Liver (tissue), 7 donors: ENCODE measurements at regions not wholly inside any gene's neighbourhood (a gene's known extent, or its start where the extent isn't known, plus 50 kb on each side); places are given as distances from the start of the nearest gene placed in this dataset.

ENCODE experiments used
- DNase-seq: peaks from one replicate; pipeline ENCODE4 v3.0.0-alpha.2; 2017; ENCODE audit warnings: low spot score
- H3K27ac ChIP-seq, 2 donors: one replicate each; pipeline ENCODE4 v1.7.0; 2013; ENCODE audit warnings: inconsistent platforms in 2 of 2, low read length in 2 of 2, control low read depth in 1 of 2, low read depth in 1 of 2, mild to moderate bottlenecking in 1 of 2
- H3K27me3 ChIP-seq, 4 donors: one replicate each; pipeline versions ENCODE4 v1.6.1 to v1.7.0; 2013; ENCODE audit warnings: low read length in 3 of 4, inconsistent platforms in 1 of 4, mild to moderate bottlenecking in 1 of 4, moderate library complexity in 1 of 4; ENCODE audit not compliant: control insufficient read depth in 4 of 4, insufficient read depth in 4 of 4
- H3K36me3 ChIP-seq, 4 donors: one replicate each; pipeline versions ENCODE4 v1.6.1 to v1.7.0; 2013; ENCODE audit warnings: low read length in 3 of 4, mild to moderate bottlenecking in 3 of 4, low read depth in 1 of 4, moderate library complexity in 1 of 4; ENCODE audit not compliant: control insufficient read depth in 4 of 4, insufficient read depth in 3 of 4
- H3K4me1 ChIP-seq, 4 donors: one replicate each; pipeline versions ENCODE4 v1.6.1 to v1.7.0; 2013; ENCODE audit warnings: low read length in 3 of 4, mild to moderate bottlenecking in 3 of 4, moderate library complexity in 1 of 4; ENCODE audit not compliant: control insufficient read depth in 4 of 4, insufficient read depth in 4 of 4
- H3K4me3 ChIP-seq, 3 donors: one replicate each; pipeline versions ENCODE4 v1.6.1 to v1.7.0; 2013; ENCODE audit warnings: low read length in 3 of 3, control low read depth in 1 of 3, low read depth in 1 of 3, mild to moderate bottlenecking in 1 of 3
- H3K9ac ChIP-seq, 2 donors: one replicate each; pipeline ENCODE4 v1.7.0; 2013; ENCODE audit warnings: low read length in 2 of 2, mild to moderate bottlenecking in 2 of 2, moderate library complexity in 2 of 2, control low read depth in 1 of 2, low read depth in 1 of 2
- H3K9me3 ChIP-seq, 4 donors: one replicate each; pipeline versions ENCODE4 v1.6.1 to v1.7.0; 2013; ENCODE audit warnings: low read length in 3 of 4; ENCODE audit not compliant: control insufficient read depth in 4 of 4
- ATF3 ChIP-seq: IDR thresholded peaks from 2 replicates; pipeline ENCODE4 v1.6.1; 2016; ENCODE audit warnings: antibody characterized with exemption
- FOXA1 ChIP-seq: IDR thresholded peaks from 2 replicates; pipeline ENCODE4 v1.6.1; 2016; ENCODE audit warnings: antibody characterized with exemption
- FOXA2 ChIP-seq: IDR thresholded peaks from 2 replicates; pipeline ENCODE4 v1.6.1; 2016; ENCODE audit warnings: antibody characterized with exemption
- GABPA ChIP-seq, 2 donors: IDR thresholded peaks in 1 of 2; conservative IDR thresholded peaks in 1 of 2; 2 replicates each; pipeline ENCODE4 v1.6.1; 2016; ENCODE audit warnings: antibody characterized with exemption in 2 of 2, mild to moderate bottlenecking in 1 of 2, moderate library complexity in 1 of 2
- HNF4A ChIP-seq, 2 donors: conservative IDR thresholded peaks; 2 replicates each; pipeline ENCODE4 v1.6.1; 2016; ENCODE audit warnings: antibody characterized with exemption in 2 of 2, mild to moderate bottlenecking in 2 of 2
- JUND ChIP-seq, 2 donors: IDR thresholded peaks; 2 replicates each; pipeline ENCODE4 v1.6.1; 2016; ENCODE audit warnings: antibody characterized with exemption in 2 of 2
- NR2F2 ChIP-seq: IDR thresholded peaks from 2 replicates; pipeline ENCODE4 v1.6.1; 2016; ENCODE audit warnings: antibody characterized with exemption
- RAD21 ChIP-seq, 2 donors: IDR thresholded peaks; 2 replicates each; pipeline ENCODE4 v1.6.1; 2016; ENCODE audit warnings: antibody characterized with exemption in 2 of 2, mild to moderate bottlenecking in 2 of 2
- REST ChIP-seq: IDR thresholded peaks from 2 replicates; pipeline ENCODE4 v1.6.1; 2016; ENCODE audit warnings: antibody characterized with exemption, mild to moderate bottlenecking
- RXRA ChIP-seq, 2 donors: IDR thresholded peaks; 2 replicates each; pipeline ENCODE4 v1.6.1; 2017 to 2018; ENCODE audit warnings: antibody characterized with exemption in 2 of 2, mild to moderate bottlenecking in 1 of 2
- SP1 ChIP-seq: IDR thresholded peaks from 2 replicates; pipeline ENCODE4 v1.6.1; 2018; ENCODE audit warnings: antibody characterized with exemption, mild to moderate bottlenecking
- TAF1 ChIP-seq: conservative IDR thresholded peaks from 2 replicates; pipeline ENCODE4 v1.6.1; 2016; ENCODE audit warnings: antibody characterized with exemption, mild to moderate bottlenecking
- YY1 ChIP-seq: IDR thresholded peaks from 2 replicates; pipeline ENCODE4 v1.6.1; 2016; ENCODE audit warnings: antibody characterized with exemption, mild to moderate bottlenecking
- ZBTB33 ChIP-seq: IDR thresholded peaks from 2 replicates; pipeline ENCODE4 v1.6.1; 2016; ENCODE audit warnings: antibody characterized with exemption
- WGBS: extraction: QIAGEN DNeasy Blood & Tissue Kit; methylation state at CpG from one replicate; pipeline ENCODE4 v1.1.7; 2013; 5-methylcytosine and 5-hydroxymethylcytosine counted together
- donor health status: healthy.
- donor health status: healthy.
- donor health status: healthy.
- donor health status: healthy.

- TF ChIP-seq HNF4A (conservative IDR thresholded peaks at IDR 0.05) (no peak), ATF3 (no peak), NR2F2 (no peak), SP1 (no peak), FOXA1 (no peak), REST (no peak), JUND (IDR thresholded peaks at IDR 0.05) (no peak)
These were observed 266.7 kb downstream of the ZNF536 start (continued) for GRCh38 chr19:30638889-30639288.

GRCh38 chr19:30637926-30638325 lies 265.7 kb downstream of the ZNF536 start:
- TF ChIP-seq TAF1 (no peak), RXRA (IDR thresholded peaks at IDR 0.05) (no peak), FOXA2 (no peak), NR2F2 (no peak), REST (no peak), ZBTB33 (no peak), FOXA1 (no peak), ATF3 (no peak), YY1 (no peak), RAD21 (IDR thresholded peaks at IDR 0.05) (no peak), GABPA (IDR thresholded peaks at IDR 0.05 in 1 of 2, conservative IDR thresholded peaks at IDR 0.05 in 1 of 2) (no peak)
- Histone ChIP-seq H3K4me3 (no peak overlapping the region), H3K9ac (no peak overlapping the region), H3K9me3 (no peaks in the 10 kb centered on the region), H3K27me3 (peaks cover 0 to 3% (median 1%) of the 10 kb centered on the region in 4 donors), H3K27ac (no peak overlapping the region), H3K36me3 (no peaks in the 10 kb centered on the region), H3K4me1 (no peaks in the 10 kb centered on the region)
- DNase-seq, result no peak
- WGBS, result 43% methylated on average over 2 of the region's 2 CpGs
